Suppressor macrophage treated with lipopolysaccharide for 1 hour (primary cell): ENCODE measurements at regions not wholly inside any gene's neighbourhood (a gene's known extent, or its start where the extent isn't known, plus 50 kb on each side); places are given as distances from the start of the nearest gene placed in this dataset.
A peak's percentile ranks its signal among the peaks of the same experiment; 100 is the strongest.

Source experiments
- DNase-seq, 3 donors: peaks; one replicate each; pipeline ENCODE4 v3.0.0-alpha.2; 2020 to 2022

- peak; percentile 30 to 38 (median 32) for DNase-seq
Measured at GRCh38 chr5:2017540-2018389, 135.0 kb upstream of the IRX4 start.

- DNase-seq: no peak
Measured at GRCh38 chr5:2015961-2016360, 133.2 kb upstream of the IRX4 start.

- no peak for DNase-seq
Measured at GRCh38 chr5:2015124-2015848, 132.6 kb upstream of the IRX4 start.

- DNase-seq: no peak
Measured at GRCh38 chr5:2014058-2014610, 131.4 kb upstream of the IRX4 start.

GRCh38 chr5:2013301-2014057, 130.8 kb upstream of the IRX4 start:
- DNase-seq: no peak

- no peak for DNase-seq
Measured at GRCh38 chr5:2012885-2013284, 130.2 kb upstream of the IRX4 start.

GRCh38 chr5:2011481-2012411, 129.0 kb upstream of the IRX4 start:
- no peak for DNase-seq

GRCh38 chr5:2010940-2011339, 128.2 kb upstream of the IRX4 start:
- DNase-seq: no peak

GRCh38 chr5:2009986-2010914, 127.5 kb upstream of the IRX4 start:
- DNase-seq: no peak

GRCh38 chr5:2008851-2009629, 126.3 kb upstream of the IRX4 start:
- no peak for DNase-seq

GRCh38 chr5:2007878-2008501, 125.3 kb upstream of the IRX4 start:
- DNase-seq: no peak

- no peak for DNase-seq
Measured at GRCh38 chr5:2007496-2007877, 124.8 kb upstream of the IRX4 start.

- DNase-seq: no peak
Measured at GRCh38 chr5:2006971-2007291, 124.2 kb upstream of the IRX4 start.

GRCh38 chr5:2006193-2006970, 123.7 kb upstream of the IRX4 start:
- no peak for DNase-seq

GRCh38 chr5:2005101-2006041, 122.6 kb upstream of the IRX4 start:
- no peak for DNase-seq

GRCh38 chr5:2003690-2004365, 121.1 kb upstream of the IRX4 start:
- DNase-seq: no peak

- no peak for DNase-seq
Measured at GRCh38 chr5:2003206-2003605, 120.5 kb upstream of the IRX4 start.
